Tibial nerve (tissue), 4 donors: ENCODE measurements at regions not wholly inside any gene's neighbourhood (a gene's known extent, or its start where the extent isn't known, plus 50 kb on each side); places are given as distances from the start of the nearest gene placed in this dataset.

ENCODE experiments used
- CTCF ChIP-seq, 5 experiments: fragments of 200-600 bp in 3 of 5; fragments of 450-650 bp in 2 of 5; sonication (generic) in 3 of 5; IDR thresholded peaks; one replicate each; pipeline ENCODE4 v1.5.1; 2016 to 2019; ENCODE audit warnings: antibody characterized with exemption in 5 of 5, mild to moderate bottlenecking in 3 of 5, moderate library complexity in 2 of 5
- EP300 ChIP-seq, 2 donors: sonication (generic); formaldehyde crosslinking; IDR thresholded peaks; one replicate each; pipeline ENCODE4 v1.6.1; 2017; ENCODE audit warnings: antibody characterized with exemption in 2 of 2, mild to moderate bottlenecking in 1 of 2
- POLR2A ChIP-seq, 2 donors: fragments of 450-650 bp; IDR thresholded peaks; one replicate each; pipeline ENCODE4 v1.6.1; 2017; ENCODE audit warnings: antibody characterized with exemption in 2 of 2, mild to moderate bottlenecking in 2 of 2, moderate library complexity in 2 of 2

GRCh38 chr1:78440381-78440793 is 50.4 kb upstream of the PTGFR start:
- no peak for TF ChIP-seq CTCF (IDR thresholded peaks at IDR 0.05)
- no peak for TF ChIP-seq POLR2A (IDR thresholded peaks at IDR 0.05)
- TF ChIP-seq EP300 (IDR thresholded peaks at IDR 0.05), result no peak
